SU-DHL-6 (cell line): ENCODE measurements at regions not wholly inside any gene's neighbourhood (a gene's known extent, or its start where the extent isn't known, plus 50 kb on each side); places are given as distances from the start of the nearest gene placed in this dataset.

Source experiments
- H2AFZ ChIP-seq: fragments of 200-600 bp; sonication (generic); 2 replicates; pipeline ENCODE4 v1.6.1; 2014; ENCODE audit warnings: low read depth, mild to moderate bottlenecking, moderate library complexity, mixed read lengths, antibody characterized with exemption, low read length; ENCODE audit not compliant: severe bottlenecking
- H3F3A ChIP-seq: fragments of 200-600 bp; shearing (Covaris generic); 2 replicates; pipeline ENCODE4 v1.6.0; 2016; ENCODE audit warnings: antibody characterized with exemption, mild to moderate bottlenecking; ENCODE audit not compliant: insufficient read depth
- H3K27ac ChIP-seq: fragments of 200-600 bp; sonication (generic); 2 replicates; pipeline ENCODE4 v1.5.1; 2016; ENCODE audit warnings: low read depth, mild to moderate bottlenecking, low read length, moderate library complexity, mixed read lengths
- H3K27me3 ChIP-seq: fragments of 200-600 bp; sonication (generic), shearing (Covaris generic); 2 replicates; pipeline ENCODE4 v1.6.0; 2014; ENCODE audit warnings: mild to moderate bottlenecking, low read length
- H3K36me3 ChIP-seq: fragments of 200-600 bp; sonication (generic); 2 replicates; pipeline ENCODE4 v1.6.1; 2014; ENCODE audit warnings: mild to moderate bottlenecking, low read length, mixed read lengths
- H3K4me2 ChIP-seq: fragments of 300-600, 200-600 bp; shearing (Covaris generic), sonication (generic); 2 replicates; pipeline ENCODE4 v1.6.0; 2014; ENCODE audit warnings: low read length, low read depth, mild to moderate bottlenecking; ENCODE audit not compliant: poor library complexity, severe bottlenecking
- H3K4me3 ChIP-seq: fragments of 200-600 bp; sonication (generic); 2 replicates; pipeline ENCODE4 v1.5.1; 2014; ENCODE audit warnings: antibody characterized with exemption, low read length, mild to moderate bottlenecking, mixed read lengths; ENCODE audit not compliant: insufficient read depth, poor library complexity, severe bottlenecking
- H3K79me2 ChIP-seq: fragments of 200-600 bp; sonication (generic); 2 replicates; pipeline ENCODE4 v1.6.1; 2014; ENCODE audit warnings: mild to moderate bottlenecking, low read length, moderate library complexity; ENCODE audit not compliant: insufficient read depth
- H3K9ac ChIP-seq: fragments of 200-600 bp; sonication (generic); 2 replicates; pipeline ENCODE4 v1.7.0; 2014; ENCODE audit warnings: mild to moderate bottlenecking, low read length
- H3K9me2 ChIP-seq: fragments of 200-600 bp; sonication (generic); replicated peaks from 2 replicates; pipeline ENCODE4 v1.6.1; 2014; ENCODE audit warnings: low read length; ENCODE audit not compliant: insufficient read depth
- H3K9me3 ChIP-seq: fragments of 200-600 bp; sonication (generic); 2 replicates; pipeline ENCODE4 v1.6.1; 2014; ENCODE audit warnings: low read length, mixed read lengths; ENCODE audit not compliant: insufficient read depth
- H4K20me1 ChIP-seq: fragments of 200-600 bp; sonication (generic); 2 replicates; pipeline ENCODE4 v1.6.1; 2014; ENCODE audit warnings: low read depth, mild to moderate bottlenecking, antibody characterized with exemption, low read length, moderate library complexity, mixed read lengths
- EZH2phosphoT487 ChIP-seq: fragments of 200-600 bp; sonication (generic), shearing (Covaris generic); conservative IDR thresholded peaks from 2 replicates; pipeline ENCODE4 v1.6.1; 2018; ENCODE audit warnings: mild to moderate bottlenecking, antibody characterized with exemption, low read length, moderate library complexity, mixed read lengths
- TF ChIP-seq, protein P1 (sequence below): fragments of 200-600 bp; sonication (generic); IDR thresholded peaks from one replicate; pipeline ENCODE4 v1.5.1; 2017; ENCODE audit warnings: antibody characterized with exemption, mild to moderate bottlenecking, low read length, moderate library complexity; ENCODE audit not compliant: insufficient read depth, poor library complexity, severe bottlenecking

DNA sequence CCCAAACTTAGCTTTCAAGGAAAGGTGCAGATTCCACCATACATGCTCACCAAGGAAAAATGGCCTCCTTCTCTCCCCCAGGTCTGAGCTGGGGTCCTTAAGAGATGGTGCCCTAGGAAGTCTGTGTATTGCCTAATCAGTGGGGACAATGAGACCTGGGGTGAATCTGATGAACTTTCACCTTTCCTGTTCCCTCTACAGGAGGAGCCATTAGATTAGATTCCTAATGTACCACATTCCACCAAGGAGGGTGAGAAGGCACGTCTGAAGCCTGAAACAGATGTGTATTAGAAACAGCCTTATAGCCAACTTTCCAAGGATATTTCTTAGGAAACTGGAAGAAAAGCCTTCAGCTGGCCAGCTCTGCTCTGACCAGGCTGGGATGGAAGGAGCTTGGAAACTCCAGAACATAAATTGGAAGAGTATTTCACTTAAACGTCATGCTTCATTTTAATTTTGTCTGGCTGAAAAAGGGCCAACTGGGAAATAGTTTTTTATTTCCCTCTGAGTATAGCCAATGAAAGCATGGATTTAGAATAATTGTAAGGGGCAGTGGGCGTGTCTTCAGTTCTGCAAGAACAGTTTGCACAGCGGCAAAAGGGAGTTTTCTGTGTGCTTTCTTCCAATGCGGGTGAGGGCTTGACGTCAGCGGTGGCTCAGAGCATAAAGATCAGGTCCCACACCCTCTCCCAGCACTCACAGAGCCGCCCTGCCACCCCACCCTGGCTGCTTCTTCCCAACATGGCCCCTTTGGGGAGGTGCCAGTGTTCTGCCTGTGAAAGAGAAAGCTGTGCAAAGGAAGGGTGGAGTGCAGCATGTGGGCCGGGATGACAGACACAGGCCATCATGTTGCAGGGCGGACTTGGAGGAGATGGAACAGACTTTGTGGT, 210.9 kb downstream of the ESM1 start:
- H3K4me3 ChIP-seq = no peak overlapping the region
- H3F3A ChIP-seq = no peaks in the 10 kb centered on the region
- no peak overlapping the region for H3K4me2 ChIP-seq
- H4K20me1 ChIP-seq = no peaks in the 10 kb centered on the region
- H3K79me2 ChIP-seq = no peaks in the 10 kb centered on the region
- H3K36me3 ChIP-seq = no peaks in the 10 kb centered on the region
- TF ChIP-seq, protein P1, sequence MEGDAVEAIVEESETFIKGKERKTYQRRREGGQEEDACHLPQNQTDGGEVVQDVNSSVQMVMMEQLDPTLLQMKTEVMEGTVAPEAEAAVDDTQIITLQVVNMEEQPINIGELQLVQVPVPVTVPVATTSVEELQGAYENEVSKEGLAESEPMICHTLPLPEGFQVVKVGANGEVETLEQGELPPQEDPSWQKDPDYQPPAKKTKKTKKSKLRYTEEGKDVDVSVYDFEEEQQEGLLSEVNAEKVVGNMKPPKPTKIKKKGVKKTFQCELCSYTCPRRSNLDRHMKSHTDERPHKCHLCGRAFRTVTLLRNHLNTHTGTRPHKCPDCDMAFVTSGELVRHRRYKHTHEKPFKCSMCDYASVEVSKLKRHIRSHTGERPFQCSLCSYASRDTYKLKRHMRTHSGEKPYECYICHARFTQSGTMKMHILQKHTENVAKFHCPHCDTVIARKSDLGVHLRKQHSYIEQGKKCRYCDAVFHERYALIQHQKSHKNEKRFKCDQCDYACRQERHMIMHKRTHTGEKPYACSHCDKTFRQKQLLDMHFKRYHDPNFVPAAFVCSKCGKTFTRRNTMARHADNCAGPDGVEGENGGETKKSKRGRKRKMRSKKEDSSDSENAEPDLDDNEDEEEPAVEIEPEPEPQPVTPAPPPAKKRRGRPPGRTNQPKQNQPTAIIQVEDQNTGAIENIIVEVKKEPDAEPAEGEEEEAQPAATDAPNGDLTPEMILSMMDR = no peak
- no peak for TF ChIP-seq EZH2phosphoT487
- H3K9ac ChIP-seq = no peak overlapping the region
- no peaks in the 10 kb centered on the region for H3K9me3 ChIP-seq
- no peaks in the 10 kb centered on the region for H3K27me3 ChIP-seq
- no peak overlapping the region for H2AFZ ChIP-seq
- no peak overlapping the region for H3K27ac ChIP-seq
- no peaks in the 10 kb centered on the region for H3K9me2 ChIP-seq

DNA sequence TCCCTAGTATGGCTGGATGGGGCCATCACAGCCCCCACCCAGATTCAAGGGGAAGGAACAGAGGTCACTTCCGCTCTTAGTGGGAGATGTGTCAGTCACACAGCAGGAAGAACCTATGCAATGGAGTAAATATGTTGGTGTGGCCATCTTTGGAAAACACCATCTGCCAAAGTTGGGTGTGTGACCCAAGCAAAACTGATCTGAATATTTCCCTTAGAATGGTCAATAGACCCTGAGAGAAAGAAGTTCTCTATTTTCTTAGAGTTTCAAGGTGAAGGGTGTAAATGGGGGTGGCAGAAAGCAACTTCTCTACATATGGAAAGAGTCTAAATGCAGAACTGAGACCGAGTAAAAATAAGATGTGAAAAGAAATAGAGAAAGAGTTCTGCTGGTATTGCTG, 212.7 kb downstream of the ESM1 start:
- no peaks in the 10 kb centered on the region for H3K27me3 ChIP-seq
- TF ChIP-seq, protein P1 = no peak
- TF ChIP-seq EZH2phosphoT487 = no peak

DNA sequence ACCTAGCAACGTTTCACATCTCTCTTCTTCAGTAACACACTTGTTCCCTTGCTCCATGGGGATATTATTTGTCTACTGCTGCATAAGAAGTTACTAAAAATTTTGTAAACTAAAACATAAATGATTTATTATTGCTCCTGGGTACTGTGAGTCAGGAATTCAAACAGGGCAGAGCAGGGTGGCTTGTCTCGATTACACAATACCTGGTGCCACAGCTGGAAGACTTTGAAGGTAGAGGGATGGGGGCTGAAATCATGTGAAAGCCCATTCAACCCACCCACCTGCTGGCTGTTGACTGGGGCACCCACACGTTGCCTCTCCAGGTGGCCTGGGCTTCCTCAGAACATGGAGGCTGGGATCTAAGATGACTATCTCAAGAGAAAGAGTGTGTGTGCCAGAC, 213.2 kb downstream of the ESM1 start:
- Histone ChIP-seq H3K79me2 (no peaks in the 10 kb centered on the region), H3K4me3 (no peak overlapping the region), H3F3A (no peaks in the 10 kb centered on the region), H3K27ac (no peak overlapping the region), H3K9me2 (no peaks in the 10 kb centered on the region), H4K20me1 (no peaks in the 10 kb centered on the region), H3K9me3 (no peaks in the 10 kb centered on the region), H3K36me3 (no peaks in the 10 kb centered on the region), H2AFZ (no peak overlapping the region), H3K9ac (no peak overlapping the region), H3K4me2 (no peak overlapping the region), H3K27me3 (no peaks in the 10 kb centered on the region)
- TF ChIP-seq EZH2phosphoT487 = no peak
- TF ChIP-seq, protein P1 = no peak

More for the DNA sequence above, 212.7 kb downstream of the ESM1 start:
- no peaks in the 10 kb centered on the region for H3K9me2 ChIP-seq
- H3K27ac ChIP-seq = no peak overlapping the region
- H3K4me2 ChIP-seq = no peak overlapping the region
- no peaks in the 10 kb centered on the region for H3K9me3 ChIP-seq
- no peaks in the 10 kb centered on the region for H3F3A ChIP-seq
- no peak overlapping the region for H3K4me3 ChIP-seq
- H3K36me3 ChIP-seq = no peaks in the 10 kb centered on the region
- no peaks in the 10 kb centered on the region for H4K20me1 ChIP-seq
- no peak overlapping the region for H3K9ac ChIP-seq
- no peak overlapping the region for H2AFZ ChIP-seq
- H3K79me2 ChIP-seq = no peaks in the 10 kb centered on the region
